ENCODE measurements at regions not wholly inside any gene's neighbourhood (a gene's known extent, or its start where the extent isn't known, plus 50 kb on each side); places are given as distances from the start of the nearest gene placed in this dataset.

DNA sequence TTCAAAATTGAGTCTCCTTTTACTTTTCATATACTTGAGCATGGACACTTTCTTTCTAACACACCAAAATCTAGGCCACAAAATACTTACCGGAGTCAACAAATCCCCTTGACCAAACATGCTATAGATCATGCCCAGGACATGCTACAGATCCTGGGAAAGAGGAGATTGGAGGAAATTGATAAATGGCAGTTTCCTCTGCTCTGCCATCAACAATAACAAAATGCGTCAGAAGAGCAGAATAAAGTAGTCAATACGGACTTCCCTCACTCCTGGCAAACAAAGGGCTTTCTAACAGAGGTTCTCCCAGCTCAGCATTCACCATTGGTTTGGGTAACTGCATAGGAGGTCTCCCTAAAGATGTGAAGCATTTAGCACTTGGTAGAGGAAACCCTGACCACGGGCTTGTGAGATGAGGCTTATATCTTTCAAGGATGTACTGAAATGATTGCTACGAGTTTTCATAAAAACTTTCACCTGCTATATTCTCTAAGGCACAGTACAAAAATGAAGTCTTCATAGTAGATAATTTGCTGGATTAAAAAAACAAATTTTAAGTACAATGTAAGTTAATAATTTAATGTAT lies 283.8 kb upstream of the RUNX1 start (continued):
- TF ChIP-seq, protein P1, sequence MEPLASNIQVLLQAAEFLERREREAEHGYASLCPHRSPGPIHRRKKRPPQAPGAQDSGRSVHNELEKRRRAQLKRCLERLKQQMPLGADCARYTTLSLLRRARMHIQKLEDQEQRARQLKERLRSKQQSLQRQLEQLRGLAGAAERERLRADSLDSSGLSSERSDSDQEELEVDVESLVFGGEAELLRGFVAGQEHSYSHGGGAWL (CRISPR knock-in tag; IDR thresholded peaks at IDR 0.05), result no peak
- no peak for TF ChIP-seq ZNF839 (CRISPR knock-in tag; IDR thresholded peaks at IDR 0.05; ENCODE audit: borderline replicate concordance)

DNA sequence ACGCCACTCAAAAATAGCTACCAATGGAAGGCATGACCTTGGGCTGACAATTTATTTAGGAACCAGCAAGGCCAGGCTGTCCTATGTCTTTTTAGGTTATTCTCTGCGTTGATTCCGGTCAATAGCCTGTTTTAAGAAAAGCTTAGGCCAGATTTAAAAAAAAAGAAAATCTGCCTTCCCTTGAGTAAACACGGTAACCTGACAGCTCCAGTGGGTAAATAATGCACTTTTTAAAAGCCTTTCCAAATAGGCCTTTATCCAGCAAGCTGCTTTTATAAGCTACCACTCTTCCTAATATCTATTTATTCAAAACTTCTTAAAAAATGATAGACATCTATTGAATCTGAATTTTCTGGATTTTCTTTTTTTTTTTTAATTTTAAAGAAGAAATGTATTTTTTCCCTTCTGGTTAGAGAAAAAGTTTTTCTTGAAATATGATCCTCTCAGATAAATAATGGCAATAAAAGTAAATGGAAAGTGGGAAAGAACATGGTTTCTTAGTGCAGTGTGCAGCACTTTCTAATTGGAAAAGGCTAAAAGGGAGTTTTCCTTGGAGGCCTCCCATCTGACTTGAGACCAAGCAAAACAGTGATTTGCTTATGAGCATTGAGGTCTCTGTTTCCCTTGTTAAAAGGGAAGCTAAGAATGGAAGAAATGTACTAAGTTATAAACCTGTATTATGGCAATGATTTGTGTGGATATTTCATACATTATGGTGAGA lies 281.0 kb upstream of the RUNX1 start:
- CTCF ChIA-PET (ENCODE audit: low intra/inter-chr PET ratio, low total read pairs), result no interaction called here
- H3K4me1 ChIP-seq (ENCODE audit: insufficient read depth, low read length), result no peaks in the 10 kb centered on the region
- intact Hi-C loops (cut with micrococcal nuclease; ENCODE audit: unreplicated experiment), result no loop called here

GRCh38 chr21:35328856-35329455 lies 279.9 kb upstream of the RUNX1 start:
- in situ Hi-C loops (cut with HindIII; ENCODE audit: extremely low pct_ligation_motif_present, low pct_unique_long_range_greater_than_20kb), result no loop called here
- FAIRE-seq (no peak), DNase-seq (ENCODE audit: low spot score) (no peak), ATAC-seq (no peak)
- Histone ChIP-seq H3K36me3 (replicated peaks in 1 of 2; ENCODE audit: control insufficient read depth in 1 of 2, insufficient read depth in 2 of 2, low read length in 2 of 2) (no peaks in the 10 kb centered on the region), H3K27me3 (ENCODE audit: control insufficient read depth in 1 of 2, insufficient read depth in 2 of 2, low read length in 2 of 2) (no peaks in the 10 kb centered on the region), H3K4me3 (replicated peaks in 1 of 3; ENCODE audit: insufficient read depth in 1 of 3, low read depth in 2 of 3, low read length in 3 of 3) (no peak overlapping the region), H3K9me3 (ENCODE audit: low read length) (no peaks in the 10 kb centered on the region), H4K20me1 (ENCODE audit: insufficient read depth, low read length) (no peaks in the 10 kb centered on the region), H3K4me2 (ENCODE audit: low read depth, low read length) (no peak overlapping the region), H3K79me2 (ENCODE audit: insufficient read depth, low read length) (no peaks in the 10 kb centered on the region), H3K9ac (ENCODE audit: insufficient read depth, low read depth, low read length) (no peak overlapping the region), H3K27ac (ENCODE audit: extremely low read length, insufficient read depth, low read length) (no peak overlapping the region), H2AFZ (ENCODE audit: low read length) (no peak overlapping the region), H3K4me1 (ENCODE audit: insufficient read depth, low read length) (no peaks in the 10 kb centered on the region)
- 17% methylated on average over 6 of the region's 6 CpGs for WGBS (ENCODE audit: low lambda C conversion rate)
- ChIA-PET CTCF (ENCODE audit: low intra/inter-chr PET ratio, low total read pairs) (no interaction called here), POLR2A (no interaction called here)
- BruUV-seq (replicated peaks), result no TSS peak
- intact Hi-C loops (cut with micrococcal nuclease; ENCODE audit: unreplicated experiment), result no loop called here
- TF ChIP-seq XBP1 (CRISPR knock-in tag; IDR thresholded peaks at IDR 0.05) (no peak), MAFF (IDR thresholded peaks at IDR 0.05; ENCODE audit: low read depth, low read length) (no peak), TRIM24 (CRISPR knock-in tag; IDR thresholded peaks at IDR 0.05) (no peak), TFDP2 (CRISPR knock-in tag; IDR thresholded peaks at IDR 0.05) (no peak)
- TF ChIP-seq, protein P2, sequence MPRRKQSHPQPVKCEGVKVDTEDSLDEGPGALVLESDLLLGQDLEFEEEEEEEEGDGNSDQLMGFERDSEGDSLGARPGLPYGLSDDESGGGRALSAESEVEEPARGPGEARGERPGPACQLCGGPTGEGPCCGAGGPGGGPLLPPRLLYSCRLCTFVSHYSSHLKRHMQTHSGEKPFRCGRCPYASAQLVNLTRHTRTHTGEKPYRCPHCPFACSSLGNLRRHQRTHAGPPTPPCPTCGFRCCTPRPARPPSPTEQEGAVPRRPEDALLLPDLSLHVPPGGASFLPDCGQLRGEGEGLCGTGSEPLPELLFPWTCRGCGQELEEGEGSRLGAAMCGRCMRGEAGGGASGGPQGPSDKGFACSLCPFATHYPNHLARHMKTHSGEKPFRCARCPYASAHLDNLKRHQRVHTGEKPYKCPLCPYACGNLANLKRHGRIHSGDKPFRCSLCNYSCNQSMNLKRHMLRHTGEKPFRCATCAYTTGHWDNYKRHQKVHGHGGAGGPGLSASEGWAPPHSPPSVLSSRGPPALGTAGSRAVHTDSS (CRISPR knock-in tag; conservative IDR thresholded peaks at IDR 0.05), result no peak

More for the DNA sequence above, 281.0 kb upstream of the RUNX1 start:
- WGBS (ENCODE audit: low lambda C conversion rate), result 43% methylated on average over 4 of the region's 4 CpGs
- Histone ChIP-seq H3K9me3 (ENCODE audit: low read length) (no peaks in the 10 kb centered on the region), H4K20me1 (ENCODE audit: insufficient read depth, low read length) (no peaks in the 10 kb centered on the region), H3K79me2 (ENCODE audit: insufficient read depth, low read length) (no peaks in the 10 kb centered on the region), H3K27me3 (ENCODE audit: control insufficient read depth in 1 of 2, insufficient read depth in 2 of 2, low read length in 2 of 2) (no peaks in the 10 kb centered on the region), H3K4me3 (replicated peaks in 1 of 3; ENCODE audit: insufficient read depth in 1 of 3, low read depth in 2 of 3, low read length in 3 of 3) (no peak overlapping the region), H3K9ac (ENCODE audit: insufficient read depth, low read depth, low read length) (no peak overlapping the region), H3K4me2 (ENCODE audit: low read depth, low read length) (no peak overlapping the region), H3K27ac (ENCODE audit: extremely low read length, insufficient read depth, low read length) (no peak overlapping the region), H3K36me3 (replicated peaks in 1 of 2; ENCODE audit: control insufficient read depth in 1 of 2, insufficient read depth in 2 of 2, low read length in 2 of 2) (no peaks in the 10 kb centered on the region), H2AFZ (ENCODE audit: low read length) (no peak overlapping the region)
- BruUV-seq (replicated peaks), result no TSS peak
- POLR2A ChIA-PET, result no interaction called here
- FAIRE-seq (no peak), ATAC-seq (no peak), DNase-seq (ENCODE audit: low spot score) (no peak)
- TF ChIP-seq MED13 (CRISPR knock-in tag; IDR thresholded peaks at IDR 0.05) (no peak), ZBTB42 (CRISPR knock-in tag; IDR thresholded peaks at IDR 0.05) (no peak)
- in situ Hi-C loops (cut with HindIII; ENCODE audit: extremely low pct_ligation_motif_present, low pct_unique_long_range_greater_than_20kb), result no loop called here

Measured in HepG2 (cell line).